Endothelial cell of umbilical vein (primary cell): ENCODE measurements at regions not wholly inside any gene's neighbourhood (a gene's known extent, or its start where the extent isn't known, plus 50 kb on each side); places are given as distances from the start of the nearest gene placed in this dataset.

ENCODE experiments used
- BruUV-seq: library from RNA; stranded (reverse); fragments of 400-500 nt; replicated peaks from 2 replicates; lab custom pipeline; 2021; lab: Mats Ljungman, UMichigan
- CTCF ChIA-PET: fragments of 300-600, 350-600 bp; sonication (Branson Sonifier 250); formaldehyde crosslinking; loops from one replicate; lab custom pipeline; 2021; ENCODE audit warnings: antibody characterized with exemption, inconsistent platforms; lab: Charles Lee
- POLR2A ChIA-PET: fragments of 300-600, 350-600 bp; sonication (Branson Sonifier 250); formaldehyde crosslinking; loops from one replicate; lab custom pipeline; 2021; ENCODE audit warnings: antibody characterized with exemption, inconsistent platforms; lab: Charles Lee
- DNase-seq: peaks from one replicate; pipeline ENCODE4 v3.0.0-alpha.2; 2011; ENCODE audit warnings: low read depth, low spot score
- FAIRE-seq: peaks from 2 replicates; lab custom pipeline; 2011; peaks lifted over from hg19 to GRCh38; lab: Jason Lieb, UNC
- H2AFZ ChIP-seq: 2 replicates; pipeline ENCODE4 v1.6.0; 2012; ENCODE audit warnings: low read depth, low read length, control low read depth, inconsistent platforms
- H3K27ac ChIP-seq: 2 replicates; pipeline ENCODE4 v1.5.1; 2011; ENCODE audit warnings: low read depth, mild to moderate bottlenecking, control low read depth, low read length, moderate library complexity; ENCODE audit not compliant: insufficient read depth
- H3K27me3 ChIP-seq, 2 experiments: 2 replicates each; pipeline versions ENCODE4 v1.6.0 to v1.6.1; 2011; ENCODE audit warnings: low read length in 2 of 2, mixed read lengths in 1 of 2; ENCODE audit not compliant: control insufficient read depth in 2 of 2, insufficient read depth in 2 of 2
- H3K36me3 ChIP-seq, 2 experiments: 2 replicates in 1 of 2; 3 replicates in 1 of 2; pipeline ENCODE4 v1.5.1; 2011; ENCODE audit warnings: low read length in 2 of 2, mild to moderate bottlenecking in 1 of 2, moderate library complexity in 1 of 2; ENCODE audit not compliant: control insufficient read depth in 2 of 2, insufficient read depth in 2 of 2; ENCODE audit errors: extremely low read depth in 1 of 2
- H3K4me1 ChIP-seq: 3 replicates; pipeline ENCODE4 v1.5.1; 2011; ENCODE audit warnings: mild to moderate bottlenecking, low read length; ENCODE audit not compliant: control insufficient read depth, insufficient read depth; ENCODE audit errors: extremely low read depth
- H3K4me2 ChIP-seq: 2 replicates; pipeline ENCODE4 v1.6.1; 2011; ENCODE audit warnings: low read length, control low read depth, mixed read lengths; ENCODE audit not compliant: insufficient read depth
- H3K4me3 ChIP-seq, 3 experiments: fragments of 200-600 bp in 1 of 3; sonication (generic), shearing (Covaris generic) in 1 of 3; replicated peaks in 1 of 3; 2 replicates each; pipeline ENCODE4 v1.5.1; 2011 to 2016; ENCODE audit warnings: control low read depth in 3 of 3, low read length in 3 of 3, mild to moderate bottlenecking in 2 of 3, inconsistent platforms in 1 of 3, low read depth in 1 of 3, moderate library complexity in 1 of 3; ENCODE audit not compliant: insufficient read depth in 1 of 3
- H3K79me2 ChIP-seq: 2 replicates; pipeline ENCODE4 v1.6.0; 2012; ENCODE audit warnings: low read length, inconsistent platforms; ENCODE audit not compliant: control insufficient read depth, insufficient read depth
- H3K9ac ChIP-seq: replicated peaks from 2 replicates; pipeline ENCODE3; 2011; ENCODE audit warnings: low read length, control low read depth; ENCODE audit not compliant: insufficient read depth; ENCODE audit errors: extremely low read depth
- H3K9me1 ChIP-seq: replicated peaks from 3 replicates; pipeline ENCODE4 v1.6.0; 2011; ENCODE audit warnings: mild to moderate bottlenecking, low read length; ENCODE audit not compliant: control insufficient read depth, insufficient read depth; ENCODE audit errors: extremely low read depth
- H3K9me3 ChIP-seq: replicated peaks from 2 replicates; pipeline ENCODE4 v1.5.1; 2012; ENCODE audit warnings: low read length, inconsistent platforms; ENCODE audit not compliant: control insufficient read depth, insufficient read depth
- H4K20me1 ChIP-seq: replicated peaks from 2 replicates; pipeline ENCODE3; 2011; ENCODE audit warnings: mild to moderate bottlenecking, low read length; ENCODE audit not compliant: control insufficient read depth, insufficient read depth; ENCODE audit errors: extremely low read depth
- CTCF ChIP-seq, 2 donors: IDR thresholded peaks; 1 replicate in 1 of 2; 2 replicates in 1 of 2; pipeline ENCODE4 v1.5.1; 2011; ENCODE audit warnings: low read length in 2 of 2, mild to moderate bottlenecking in 2 of 2, moderate library complexity in 2 of 2, control low read depth in 1 of 2, inconsistent platforms in 1 of 2, low read depth in 1 of 2; ENCODE audit not compliant: insufficient read depth in 1 of 2; ENCODE audit errors: extremely low read depth in 1 of 2
- EZH2 ChIP-seq: IDR thresholded peaks from 2 replicates; pipeline ENCODE4 v1.6.1; 2012; ENCODE audit warnings: borderline replicate concordance, low read depth, mild to moderate bottlenecking, moderate library complexity, low read length, inconsistent platforms; ENCODE audit not compliant: severe bottlenecking
- FOS ChIP-seq: IDR thresholded peaks from 2 replicates; pipeline ENCODE4 v1.6.1; 2011; ENCODE audit warnings: mild to moderate bottlenecking, low read length, moderate library complexity, borderline replicate concordance; ENCODE audit not compliant: insufficient read depth
- GATA2 ChIP-seq: IDR thresholded peaks from 2 replicates; pipeline ENCODE4 v1.7.0; 2011; ENCODE audit warnings: low read depth, mild to moderate bottlenecking, moderate library complexity, mixed read lengths, low read length; ENCODE audit not compliant: insufficient read length, insufficient read depth
- JUN ChIP-seq: IDR thresholded peaks from 2 replicates; pipeline ENCODE4 v1.6.1; 2011; ENCODE audit warnings: borderline replicate concordance, low read depth; ENCODE audit not compliant: insufficient read length, insufficient read depth
- MYC ChIP-seq: IDR thresholded peaks from one replicate; pipeline ENCODE4 v1.6.1; 2011; ENCODE audit warnings: mild to moderate bottlenecking, low read depth, low read length
- POLR2A ChIP-seq: IDR thresholded peaks from 2 replicates; pipeline ENCODE4 v1.6.1; 2012; ENCODE audit warnings: low read depth, mild to moderate bottlenecking, control low read depth, low read length
- POLR2AphosphoS5 ChIP-seq: IDR thresholded peaks from 2 replicates; pipeline ENCODE4 v1.6.1; 2012; ENCODE audit warnings: low read depth, mild to moderate bottlenecking, control low read depth, low read length, moderate library complexity; ENCODE audit not compliant: insufficient read depth
- dilution Hi-C: fragments of 300-500 bp; cut with MboI; formaldehyde crosslinking; loops from one replicate; pipeline ENCODE4 v1.15.0; 2019; ENCODE audit warnings: low sequenced_read_pairs; ENCODE audit not compliant: extremely low pct_ligation_motif_present
- intact Hi-C: fragments of 100-400 bp; cut with micrococcal nuclease; formaldehyde crosslinking; loops from one replicate; pipeline ENCODE4 v1.10.0; 2022
- TF ChIP-seq, protein P1 (sequence below): IDR thresholded peaks from 2 replicates; pipeline ENCODE4 v1.6.1; 2011; ENCODE audit not compliant: insufficient read depth, insufficient read length

DNA sequence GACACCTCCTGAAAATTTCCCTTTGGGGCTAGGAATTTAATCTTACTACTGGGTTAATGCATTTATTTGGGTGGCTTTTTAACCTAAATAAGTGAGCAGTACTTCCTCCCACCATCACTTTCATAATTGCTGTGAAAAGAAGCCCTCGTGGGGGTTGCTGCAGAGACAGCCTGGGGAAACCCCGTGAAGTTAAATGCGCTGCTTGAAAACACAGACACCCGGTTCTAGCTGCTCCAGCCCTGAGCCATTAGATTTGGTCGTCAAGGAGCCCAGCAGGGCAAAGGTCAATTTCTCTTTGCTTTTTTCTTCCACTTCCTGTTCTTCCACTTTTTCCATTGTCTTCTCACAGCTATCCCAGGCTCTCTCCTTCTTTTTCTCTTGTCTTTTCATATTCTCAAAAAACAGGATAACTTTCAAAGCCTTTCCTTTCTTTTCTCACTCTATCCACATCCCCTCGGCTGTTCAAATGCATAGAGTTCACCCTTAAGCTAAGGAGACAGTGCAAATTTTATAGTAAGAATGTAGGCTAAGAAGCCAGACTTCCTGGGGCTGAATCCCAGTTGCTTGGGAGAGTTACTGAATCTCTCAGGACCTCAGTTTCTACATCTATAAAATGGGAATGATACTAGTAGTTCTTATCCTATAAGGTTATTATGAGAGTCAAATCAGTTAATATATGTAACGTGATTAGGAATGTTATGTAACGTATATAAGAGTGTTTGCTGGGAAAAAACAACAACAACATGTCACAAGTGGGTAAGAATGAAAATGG is 91.5 kb upstream of the ZNF827 start:
- H2AFZ ChIP-seq: no peak overlapping the region
- no peak overlapping the region for H3K9ac ChIP-seq
- H3K9me3 ChIP-seq: no peaks in the 10 kb centered on the region
- no peaks in the 10 kb centered on the region for H3K9me1 ChIP-seq
- no peak overlapping the region for H3K27ac ChIP-seq
- CTCF ChIA-PET: interaction anchor here (1.1 kb wide), 1 partner anchor 10 kb away, joined by 3 read pairs; no protein-coding TSS in a partner anchor
- POLR2A ChIA-PET: no interaction called here
- H3K27me3 ChIP-seq: no peaks in the 10 kb centered on the region
- H3K4me2 ChIP-seq: no peak overlapping the region
- FAIRE-seq (no peak), DNase-seq (no peak)
- TF ChIP-seq MYC (no peak), JUN (no peak), EZH2 (no peak), FOS (no peak), POLR2A (no peak), GATA2 (no peak), POLR2AphosphoS5 (no peak), CTCF (IDR thresholded peaks at IDR 0.05; ENCODE audit: extremely low read depth in 1 of 2, insufficient read depth in 1 of 2, low read depth in 1 of 2, low read length in 2 of 2) (no peak)
- TF ChIP-seq, protein P1, sequence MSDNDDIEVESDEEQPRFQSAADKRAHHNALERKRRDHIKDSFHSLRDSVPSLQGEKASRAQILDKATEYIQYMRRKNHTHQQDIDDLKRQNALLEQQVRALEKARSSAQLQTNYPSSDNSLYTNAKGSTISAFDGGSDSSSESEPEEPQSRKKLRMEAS: no peak
- dilution Hi-C loops (no loop called here), intact Hi-C loops (no loop called here)
- no peak overlapping the region for H3K4me3 ChIP-seq
- H4K20me1 ChIP-seq: no peaks in the 10 kb centered on the region
- no peaks in the 10 kb centered on the region for H3K4me1 ChIP-seq
- BruUV-seq: no TSS peak
- no peaks in the 10 kb centered on the region for H3K36me3 ChIP-seq
- H3K79me2 ChIP-seq: no peaks in the 10 kb centered on the region
